HL-60/S4 (cell line): ENCODE measurements at regions not wholly inside any gene's neighbourhood (a gene's known extent, or its start where the extent isn't known, plus 50 kb on each side); places are given as distances from the start of the nearest gene placed in this dataset.
"Not testable (repeated sequence)": the region's sequence is repeated elsewhere in the genome, so short reads cannot be mapped to it uniquely, and the experiment has no call there.

Source experiments
- in situ Hi-C: fragments of 300-500 bp; cut with MboI; formaldehyde crosslinking; loops from 2 replicates; pipeline ENCODE4 v1.14.3; 2022; ENCODE audit warnings: low sequenced_read_pairs

DNA sequence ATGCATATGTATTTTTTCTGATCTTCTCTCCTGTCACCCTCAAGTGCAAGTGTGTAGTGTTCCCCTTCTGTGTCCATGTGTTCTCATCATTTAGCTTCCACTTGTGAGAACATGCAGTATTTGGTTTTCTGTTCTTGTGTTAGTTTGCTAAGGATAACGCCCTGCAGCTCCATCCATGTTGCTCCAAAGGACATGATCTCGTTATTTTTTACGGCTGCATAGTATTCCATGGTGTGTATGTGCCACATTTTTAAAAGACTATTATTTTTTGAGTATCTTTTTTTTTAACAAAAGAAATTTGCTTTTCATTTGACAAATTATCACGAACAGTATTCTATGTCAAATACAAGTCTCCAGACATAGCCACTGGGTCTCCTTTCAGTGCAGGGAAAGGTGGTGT, 110.1 kb upstream of the ZNF746 start:
- in situ Hi-C loops = no loop called here

GRCh38 chr7:149606826-149607225, 109.2 kb upstream of the ZNF746 start:
- in situ Hi-C loops = no loop called here

DNA sequence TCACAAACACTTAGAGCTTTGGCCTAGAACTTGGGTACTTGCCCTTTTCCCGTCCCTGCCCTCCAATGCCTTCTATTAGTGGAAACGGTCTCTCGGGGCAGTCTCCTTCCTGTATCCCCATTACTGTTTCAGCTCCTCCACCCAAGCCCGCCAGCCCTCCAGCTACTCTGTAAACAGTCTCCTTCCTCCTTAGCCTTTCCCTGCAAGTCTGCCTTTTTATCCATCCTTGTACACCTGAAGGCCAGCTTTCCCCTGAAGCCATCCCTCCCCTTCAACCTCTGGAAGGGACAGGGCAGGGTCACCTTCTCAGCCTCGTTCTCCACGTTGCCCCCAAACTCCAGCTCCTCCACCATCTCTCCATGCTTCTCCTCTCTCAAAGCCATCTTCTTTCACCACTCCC, 108.1 kb upstream of the ZNF746 start:
- in situ Hi-C loops = no loop called here

- in situ Hi-C loops = no loop called here
Measured at GRCh38 chr7:149604521-149604920, 106.9 kb upstream of the ZNF746 start.

- in situ Hi-C loops = not testable (repeated sequence)
Measured at GRCh38 chr7:149600669-149601330, 103.2 kb upstream of the ZNF746 start.

GRCh38 chr7:149599636-149600206, 102.1 kb upstream of the ZNF746 start:
- in situ Hi-C loops = no loop called here

GRCh38 chr7:149598721-149599308, 101.2 kb upstream of the ZNF746 start:
- in situ Hi-C loops = no loop called here

- in situ Hi-C loops = not testable (repeated sequence)
Measured at GRCh38 chr7:149597789-149598188, 100.2 kb upstream of the ZNF746 start.

- in situ Hi-C loops = no loop called here
Measured at GRCh38 chr7:149595541-149595940, 97.9 kb upstream of the ZNF746 start.

DNA sequence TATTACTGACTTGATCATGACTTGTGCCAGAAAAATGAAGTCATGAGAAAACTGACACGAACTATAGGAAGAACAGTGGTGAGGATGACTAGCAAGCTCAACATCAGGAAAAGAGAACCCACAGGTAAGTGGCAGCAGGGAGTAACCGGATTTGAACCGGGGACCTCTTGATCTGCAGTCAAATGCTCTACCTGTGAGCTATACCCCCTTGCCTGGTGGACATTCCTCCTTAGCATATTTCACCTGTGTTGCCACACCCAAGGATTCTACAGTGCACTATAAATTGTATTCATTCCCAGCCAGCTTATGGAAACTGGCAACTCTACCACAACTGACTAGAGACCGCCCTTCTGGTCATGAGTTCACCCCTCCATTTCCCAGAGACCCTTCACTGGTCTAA, 97.5 kb upstream of the ZNF746 start:
- in situ Hi-C loops = no loop called here

- in situ Hi-C loops = no loop called here
Measured at GRCh38 chr7:149588930-149589329, 91.3 kb upstream of the ZNF746 start.

DNA sequence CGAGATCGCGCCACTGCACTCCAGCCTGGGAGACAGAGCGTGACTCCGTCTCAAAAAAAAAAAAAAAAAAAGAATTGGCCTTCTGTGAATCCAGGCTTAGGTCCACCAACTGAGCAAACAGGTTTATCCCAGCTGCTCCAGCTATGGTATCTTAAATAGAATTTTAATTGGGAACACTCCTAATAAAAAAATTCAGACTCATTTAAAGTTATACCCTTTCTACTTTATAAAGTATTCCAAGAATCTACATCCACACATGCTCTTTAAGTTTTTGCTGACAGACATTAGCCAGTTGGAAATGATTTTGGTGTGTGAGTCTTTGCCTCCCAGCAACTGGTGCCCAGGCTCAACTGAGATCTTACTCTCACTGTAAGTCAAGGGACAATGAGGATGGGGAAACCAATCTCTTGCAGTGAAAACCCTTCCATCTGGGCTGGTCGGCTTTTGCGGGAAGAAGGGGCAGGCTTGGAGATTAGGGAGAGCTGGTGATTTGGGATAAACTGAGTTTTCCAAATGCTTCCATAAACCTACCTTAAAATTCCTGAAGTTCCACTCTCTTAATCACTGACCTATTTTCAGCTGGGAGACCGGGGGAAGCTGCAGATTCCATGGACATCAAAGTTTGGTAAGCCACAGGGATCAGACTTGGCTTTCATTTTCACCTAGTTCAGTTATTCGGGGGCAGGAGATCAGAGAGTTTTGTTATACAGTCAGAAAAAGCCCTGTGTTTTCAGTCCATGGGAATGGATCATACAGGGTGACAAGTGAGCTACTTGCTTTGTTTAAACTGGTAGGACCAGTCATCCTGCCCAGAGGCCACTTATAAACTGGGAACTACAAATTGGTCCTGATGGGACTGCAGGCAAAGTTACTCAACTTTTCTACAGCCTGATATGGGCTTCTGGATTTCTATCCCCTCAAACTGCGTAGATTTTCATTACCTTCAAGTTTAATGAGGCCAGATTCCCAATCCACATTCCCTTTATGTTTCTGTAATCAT, 89.3 kb upstream of the ZNF746 start:
- in situ Hi-C loops = no loop called here

- in situ Hi-C loops = no loop called here
Measured at GRCh38 chr7:149584530-149584929, 86.9 kb upstream of the ZNF746 start.

GRCh38 chr7:149584009-149584408, 86.4 kb upstream of the ZNF746 start:
- in situ Hi-C loops = no loop called here

GRCh38 chr7:149580328-149580727, 82.7 kb upstream of the ZNF746 start:
- in situ Hi-C loops = no loop called here

- in situ Hi-C loops = not testable (repeated sequence)
Measured at GRCh38 chr7:149579365-149579764, 81.8 kb upstream of the ZNF746 start.

GRCh38 chr7:149574428-149574827, 76.8 kb upstream of the ZNF746 start:
- in situ Hi-C loops = not testable (repeated sequence)

DNA sequence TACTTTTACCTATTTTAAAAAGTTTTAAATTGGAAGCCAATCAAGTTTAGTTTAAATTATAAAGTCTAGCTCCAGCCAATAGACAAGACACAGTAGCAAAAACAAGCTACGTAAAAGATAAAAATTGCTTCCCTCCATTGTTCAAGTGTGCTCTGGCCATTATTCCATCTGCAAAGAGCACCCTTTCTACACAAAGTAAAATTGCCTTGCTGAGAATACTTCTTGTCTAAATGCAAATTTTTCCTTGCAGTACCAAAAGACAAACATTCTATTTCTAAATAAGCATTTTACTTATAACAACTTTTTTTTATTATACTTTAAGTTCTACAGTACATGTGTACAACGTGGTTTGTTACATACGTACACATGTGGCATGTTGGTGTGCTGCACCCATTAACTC, 75.9 kb upstream of the ZNF746 start:
- in situ Hi-C loops = no loop called here

GRCh38 chr7:149572920-149573319, 75.3 kb upstream of the ZNF746 start:
- in situ Hi-C loops = not testable (repeated sequence)

DNA sequence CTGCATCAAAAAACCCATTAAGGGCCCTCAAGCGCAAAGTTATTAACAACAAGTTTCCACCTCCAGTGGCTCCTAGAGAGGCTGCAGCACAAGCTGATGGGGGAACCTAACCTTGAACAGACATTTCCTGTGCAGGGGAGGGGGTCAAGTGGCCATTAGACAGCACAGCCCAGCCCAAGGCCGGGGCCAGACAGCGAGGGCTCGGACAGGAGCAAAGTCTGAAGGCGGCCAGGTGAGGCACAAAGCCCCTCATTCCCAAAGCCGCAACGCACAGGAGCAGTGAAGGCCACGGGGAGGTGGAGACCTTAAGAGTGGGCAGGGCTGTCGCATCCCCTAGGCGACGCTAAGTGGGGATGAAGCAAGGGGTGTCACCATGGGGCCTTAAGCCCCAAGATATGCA, 73.2 kb upstream of the ZNF746 start:
- in situ Hi-C loops = no loop called here

DNA sequence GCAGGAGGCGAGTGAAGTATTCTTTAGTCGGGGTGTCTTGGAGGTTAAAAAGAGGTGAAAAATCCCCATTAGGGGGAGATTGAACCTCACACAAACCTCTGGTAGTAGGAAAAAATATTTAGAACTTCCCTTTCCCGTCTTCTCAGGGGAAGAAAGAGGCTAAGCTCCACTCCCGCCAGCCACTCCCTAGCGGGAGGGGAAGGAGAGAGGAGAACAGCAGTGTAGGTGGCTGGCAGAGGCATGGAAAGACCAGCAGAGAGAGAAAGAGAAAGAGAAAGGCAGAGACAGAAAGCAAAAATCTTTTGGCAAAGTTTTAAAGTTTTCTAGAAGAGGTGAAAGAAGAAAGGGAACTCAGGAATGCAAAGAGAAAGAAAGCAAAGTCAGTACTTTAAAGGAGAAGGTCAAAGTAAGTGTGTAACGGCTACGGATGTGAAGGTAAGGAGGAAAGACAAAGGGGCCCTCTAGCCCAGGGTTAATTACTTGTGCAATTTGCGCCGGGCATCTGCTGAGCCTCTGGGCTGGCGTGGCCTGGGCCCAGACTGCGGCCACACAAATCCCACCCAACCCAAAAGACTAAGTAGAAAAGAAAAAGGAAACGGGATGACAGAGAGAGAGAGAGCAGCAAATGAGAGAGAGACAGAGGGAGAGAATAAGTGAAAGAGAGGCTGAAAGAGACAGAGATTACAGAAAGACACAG, 72.3 kb upstream of the ZNF746 start:
- in situ Hi-C loops = no loop called here
